GM19035 (cell line): ENCODE measurements at regions not wholly inside any gene's neighbourhood (a gene's known extent, or its start where the extent isn't known, plus 50 kb on each side); places are given as distances from the start of the nearest gene placed in this dataset.

Experiments
- ATAC-seq: cut with Tn5 transposase; IDR thresholded peaks from one replicate; pipeline ENCODE4 v1.9.1; 2021; ENCODE audit not compliant: unreplicated experiment

DNA sequence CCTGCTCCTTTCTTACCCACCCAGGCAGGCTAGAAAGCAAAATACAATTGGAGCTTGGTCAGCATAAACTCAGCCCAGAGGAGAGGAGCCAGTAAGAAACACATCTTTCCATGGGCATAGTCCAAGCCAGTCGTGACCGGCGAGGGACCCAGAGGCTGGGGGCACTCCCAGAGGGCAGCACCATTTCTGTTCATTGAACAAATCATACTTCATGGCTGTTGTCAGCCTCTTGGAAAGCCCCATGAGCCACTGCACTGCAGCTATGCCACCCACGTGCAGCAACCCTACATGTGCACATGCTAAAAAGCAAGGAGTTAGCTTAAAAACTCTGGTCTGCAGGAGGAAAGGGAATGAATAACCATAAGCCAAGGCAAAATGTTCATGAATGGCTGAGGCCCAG, 90.0 kb upstream of the CDKN3 start:
- ATAC-seq: no peak

DNA sequence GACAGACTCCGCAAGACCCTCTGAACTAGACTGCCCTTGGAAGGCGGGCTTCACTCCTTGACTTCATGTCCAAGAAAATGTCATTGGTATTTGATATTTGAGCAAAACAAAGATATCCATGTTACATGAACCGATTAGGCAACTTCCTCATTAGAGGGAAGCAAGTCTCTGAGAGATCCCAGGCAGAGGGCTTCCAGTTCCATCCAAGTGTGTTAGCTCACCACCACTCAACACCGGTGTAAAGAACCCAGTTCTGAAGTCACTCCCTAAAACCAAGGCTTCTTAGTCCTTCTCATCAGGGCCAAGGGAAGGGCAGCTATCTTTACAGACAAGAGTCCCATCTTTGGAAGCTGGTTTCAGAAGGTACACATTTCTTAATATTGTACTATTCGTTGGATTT, 87.2 kb upstream of the CDKN3 start:
- no peak for ATAC-seq

DNA sequence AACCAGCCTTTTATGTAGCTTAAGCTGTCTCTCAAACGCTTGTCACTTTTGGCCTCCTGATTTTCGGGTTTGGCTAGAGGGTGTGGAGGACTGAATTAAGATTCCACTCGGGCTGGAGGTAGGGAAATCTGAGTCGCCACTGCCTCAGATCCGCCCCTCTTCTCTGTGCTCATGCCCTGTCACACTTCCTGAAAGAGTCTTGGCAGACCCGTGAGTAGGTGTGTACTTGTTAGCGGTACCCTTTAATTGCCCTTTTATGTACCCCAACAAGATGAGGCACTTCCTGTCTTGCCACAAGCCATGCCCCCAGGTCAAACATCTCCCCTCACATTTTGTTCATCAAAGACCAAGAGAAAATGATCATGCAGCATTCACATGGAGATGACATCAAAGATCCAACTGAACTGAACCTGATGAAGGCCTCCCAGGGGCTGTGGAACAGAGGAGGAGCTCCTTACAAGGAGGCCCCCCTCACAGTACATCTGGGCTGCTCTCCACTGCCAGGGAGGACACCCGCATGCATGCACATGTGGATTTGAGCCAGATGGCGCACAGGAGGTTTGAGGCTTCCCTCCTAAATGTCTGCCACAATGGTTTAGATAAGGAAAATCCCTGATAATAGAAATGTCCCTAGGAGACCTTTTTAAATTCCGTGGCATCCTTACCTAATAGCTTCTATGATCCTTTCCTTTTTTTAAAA, 86.5 kb upstream of the CDKN3 start:
- ATAC-seq: no peak

DNA sequence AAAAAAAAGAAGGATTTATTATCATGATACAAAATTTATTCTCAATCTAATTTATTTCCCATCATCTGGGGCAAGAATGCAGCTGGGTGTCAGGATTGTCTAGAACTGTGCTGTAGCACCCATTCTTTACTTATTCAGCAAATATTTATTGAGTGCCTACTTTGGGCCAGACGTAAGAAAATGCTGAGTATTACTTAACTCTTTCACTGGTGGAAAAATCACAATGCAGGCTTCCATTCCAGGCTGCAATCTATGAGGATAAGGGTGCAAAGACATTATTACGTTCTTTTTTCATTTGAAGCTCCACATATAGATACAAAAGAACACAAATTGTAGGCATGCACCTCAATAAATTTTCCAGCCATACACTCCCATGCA, 86.0 kb upstream of the CDKN3 start:
- ATAC-seq: no peak

DNA sequence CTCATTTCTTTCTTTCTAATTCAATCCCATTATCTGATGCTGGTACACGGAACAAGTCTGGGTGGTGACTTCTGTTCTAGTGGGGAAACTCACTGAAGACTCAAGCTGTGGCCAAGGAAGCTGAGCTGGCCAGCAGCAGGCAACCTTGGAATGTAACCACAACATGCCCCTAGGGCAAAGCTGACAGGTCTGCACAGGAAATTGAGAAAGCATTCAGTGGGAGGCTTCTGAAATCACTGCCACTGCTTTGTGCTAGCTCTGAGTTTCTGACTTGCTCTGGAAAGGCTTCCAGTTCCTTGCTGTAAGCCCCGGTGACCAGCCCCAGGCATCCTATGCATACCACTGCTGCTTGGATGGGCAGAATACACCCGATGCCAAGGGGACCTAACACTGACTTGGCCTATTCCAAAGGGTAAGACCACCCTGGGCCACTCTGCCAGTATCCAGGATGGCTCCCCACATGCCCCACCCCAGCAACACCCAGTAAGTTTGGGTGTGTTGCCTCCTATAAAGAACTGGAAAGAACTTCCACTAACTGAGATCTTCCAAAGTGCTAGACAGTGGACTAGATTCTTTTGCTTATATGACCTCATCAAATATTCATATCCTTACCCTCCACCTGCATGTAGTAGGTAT, 84.5 kb upstream of the CDKN3 start:
- ATAC-seq: no peak

DNA sequence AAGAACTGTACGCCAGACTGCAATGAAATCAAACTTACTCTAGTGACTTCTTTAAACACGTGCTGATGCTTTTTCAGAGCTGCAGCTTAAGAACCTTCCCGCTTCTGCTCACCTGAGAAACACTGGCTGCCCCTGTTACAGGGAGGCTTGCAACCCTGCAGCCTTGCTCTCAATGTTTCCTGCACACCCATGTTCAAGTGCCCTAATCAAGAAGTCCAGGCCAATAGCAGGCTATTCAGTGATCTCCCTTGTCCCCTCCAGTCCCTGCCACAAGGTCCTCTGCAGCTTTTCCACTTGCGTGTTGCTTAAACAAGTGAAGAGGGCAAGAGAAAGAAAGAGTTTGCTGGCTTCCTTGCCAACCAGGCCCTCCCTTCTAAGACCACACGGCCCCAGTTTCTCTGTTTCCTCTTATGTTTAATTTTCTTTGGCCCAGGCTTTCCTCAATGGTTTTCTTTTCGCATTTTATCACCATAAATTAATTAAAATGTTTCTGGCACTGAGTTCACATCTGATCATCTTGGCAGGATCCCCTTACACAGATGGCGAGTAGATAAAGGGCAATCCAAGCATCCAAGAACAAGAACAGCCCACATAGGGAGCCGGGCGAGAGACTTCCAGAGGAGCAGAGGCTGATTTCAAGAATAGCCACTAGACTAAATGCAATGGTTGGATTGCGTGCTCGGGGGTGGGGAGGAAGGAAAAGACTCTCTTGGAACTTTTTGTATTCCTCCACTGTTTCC, 82.3 kb upstream of the CDKN3 start:
- ATAC-seq: no peak

DNA sequence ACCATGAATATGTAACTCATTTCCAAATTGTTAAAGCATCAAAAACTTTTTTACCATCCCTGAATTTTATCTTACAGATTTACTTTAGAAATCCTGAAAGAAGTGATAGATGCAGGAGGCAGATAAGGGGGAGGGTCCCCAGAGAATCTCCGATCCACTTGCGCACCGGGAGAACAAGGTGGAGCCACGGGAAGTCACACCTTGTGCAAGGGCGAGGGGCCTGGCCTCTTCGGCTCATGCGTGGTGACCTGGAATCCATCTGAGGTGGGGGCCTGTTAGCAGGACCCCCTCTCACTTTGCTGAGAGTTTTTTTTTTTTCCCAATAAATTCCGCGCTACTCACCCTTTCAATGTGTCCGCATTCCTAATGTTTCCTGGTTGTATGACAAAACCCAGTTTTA, 80.2 kb upstream of the CDKN3 start:
- no peak for ATAC-seq

DNA sequence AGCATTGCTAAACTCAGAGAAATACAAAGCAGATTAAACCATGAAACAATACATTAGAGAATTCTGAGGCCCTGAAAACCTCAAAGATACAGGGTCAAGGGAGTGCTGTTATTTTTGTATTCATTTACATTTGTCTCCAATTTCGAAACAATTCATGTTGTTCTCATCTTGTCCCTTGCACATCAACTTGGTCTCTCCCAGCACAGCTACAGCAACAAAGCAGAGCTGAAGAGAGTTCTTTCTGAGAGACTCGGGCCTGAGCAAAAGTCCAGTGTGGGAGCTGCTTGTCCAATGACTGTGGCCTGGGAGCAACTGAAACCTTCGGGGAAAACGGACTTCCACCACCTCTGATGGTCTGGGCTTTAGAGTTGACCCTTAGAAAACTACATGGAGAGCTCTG, 79.4 kb upstream of the CDKN3 start:
- no peak for ATAC-seq

DNA sequence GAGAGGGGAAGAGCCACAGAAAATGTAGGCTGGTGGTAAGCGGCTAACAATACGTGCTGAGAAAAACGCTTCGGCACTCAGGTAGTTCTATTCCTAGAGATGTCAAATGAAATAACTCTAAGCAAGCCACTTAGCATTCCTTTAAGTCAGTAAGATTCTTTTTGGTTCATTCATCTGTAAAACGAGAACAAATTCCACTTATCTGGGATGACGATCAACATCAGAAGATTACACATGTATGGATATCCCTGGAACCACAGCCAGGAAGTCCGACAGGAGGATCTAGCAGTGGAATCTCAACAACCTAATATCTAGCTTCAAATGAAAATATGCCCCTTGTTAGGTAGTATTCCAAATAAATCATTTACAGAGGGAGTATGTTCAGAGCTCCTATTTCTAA, 74.6 kb upstream of the CDKN3 start:
- no peak for ATAC-seq

DNA sequence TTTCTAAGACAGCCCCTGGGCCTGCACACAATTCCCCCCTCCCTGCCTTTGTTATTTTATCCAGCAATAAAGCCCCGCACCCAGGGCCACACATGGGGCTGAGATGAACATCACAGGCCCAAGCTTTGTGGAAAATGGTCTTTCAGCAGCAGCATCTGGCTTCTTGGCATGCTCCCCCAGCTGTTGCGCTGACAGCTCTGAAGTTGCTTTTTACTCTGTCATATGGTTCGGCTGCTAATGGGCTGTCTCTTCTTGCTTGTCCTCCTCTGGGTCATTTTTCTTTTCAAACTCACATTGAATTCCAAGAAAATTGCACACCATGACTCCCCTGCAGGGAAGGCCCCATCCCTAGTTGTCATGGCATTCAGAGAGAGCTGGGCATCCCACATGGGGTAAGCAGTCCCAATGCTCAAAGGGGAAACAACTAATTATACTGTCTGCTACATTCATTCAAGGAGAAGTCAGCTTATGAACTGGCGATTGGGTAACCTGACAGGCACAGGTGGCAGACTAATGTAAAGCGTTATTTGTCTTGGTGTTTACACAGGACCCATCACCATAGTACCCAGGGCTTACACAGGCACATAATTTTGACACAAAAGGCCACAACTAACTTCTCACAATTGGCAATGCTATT, 74.0 kb upstream of the CDKN3 start:
- no peak for ATAC-seq

DNA sequence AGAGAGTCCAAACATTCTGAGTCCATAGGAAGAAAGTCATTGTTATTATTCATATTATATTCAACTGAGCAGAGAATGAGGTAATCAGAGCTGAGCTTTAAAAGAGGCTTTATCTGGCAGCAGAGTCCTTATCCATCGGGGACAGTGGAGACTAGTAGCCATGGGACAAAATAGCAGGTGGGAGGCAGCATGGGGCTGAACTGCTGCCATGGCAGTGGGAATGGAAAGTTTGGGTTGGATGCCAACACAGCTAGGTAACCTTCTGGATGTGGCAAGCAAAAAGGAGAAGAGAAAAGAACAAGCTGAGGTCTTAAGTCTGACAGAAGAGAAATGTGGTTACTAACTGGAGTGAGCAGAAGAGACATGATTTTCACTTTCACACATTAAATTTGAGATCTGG, 71.0 kb upstream of the CDKN3 start:
- no peak for ATAC-seq

DNA sequence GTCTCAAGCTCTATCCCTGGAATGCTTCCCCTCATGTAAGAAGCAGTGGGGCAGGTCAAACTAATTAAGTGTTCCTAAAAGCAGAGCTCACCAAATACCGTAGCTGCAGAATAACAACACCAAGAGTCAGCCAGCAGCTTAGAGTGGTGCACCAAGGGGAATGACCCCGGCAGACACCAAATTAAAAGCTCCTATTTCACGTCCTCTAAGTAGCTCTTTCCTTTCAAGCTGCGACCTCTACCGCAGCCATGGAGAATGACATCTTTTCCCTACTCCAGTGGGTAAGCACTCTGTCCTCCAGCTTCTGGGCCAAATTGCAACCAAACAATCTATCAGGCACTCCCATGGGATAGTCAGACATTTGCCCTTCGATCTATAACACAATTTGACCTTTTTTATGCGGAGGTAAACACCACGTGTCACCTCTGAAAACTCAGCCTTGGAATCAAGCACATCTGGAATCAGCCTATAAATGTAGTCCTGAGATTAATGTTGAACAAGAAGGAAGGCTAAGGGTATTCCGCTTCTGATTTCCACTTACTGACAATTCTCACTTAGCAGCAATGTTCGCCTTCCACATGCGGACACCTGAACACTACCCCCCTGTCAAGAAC, 67.6 kb upstream of the CDKN3 start:
- no peak for ATAC-seq

DNA sequence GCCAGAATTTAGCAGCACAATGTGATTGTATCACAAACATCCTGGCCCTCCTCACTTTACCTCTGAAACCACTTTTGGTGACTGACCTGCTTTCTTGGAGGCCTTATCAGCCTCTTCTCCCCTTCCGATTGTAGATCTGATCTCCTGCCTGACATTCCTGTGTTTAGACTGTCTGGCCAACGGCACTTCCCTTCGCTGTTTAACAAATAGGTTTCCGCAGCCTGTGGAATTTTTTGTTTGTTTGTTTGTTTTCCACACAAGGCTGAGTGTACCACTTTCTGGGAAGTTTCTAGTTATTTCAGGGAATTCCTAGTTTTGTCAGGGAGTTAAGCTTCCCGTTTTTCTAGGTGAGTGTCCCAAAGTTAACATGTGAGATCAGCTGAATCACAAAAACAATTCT, 65.9 kb upstream of the CDKN3 start:
- no peak for ATAC-seq

DNA sequence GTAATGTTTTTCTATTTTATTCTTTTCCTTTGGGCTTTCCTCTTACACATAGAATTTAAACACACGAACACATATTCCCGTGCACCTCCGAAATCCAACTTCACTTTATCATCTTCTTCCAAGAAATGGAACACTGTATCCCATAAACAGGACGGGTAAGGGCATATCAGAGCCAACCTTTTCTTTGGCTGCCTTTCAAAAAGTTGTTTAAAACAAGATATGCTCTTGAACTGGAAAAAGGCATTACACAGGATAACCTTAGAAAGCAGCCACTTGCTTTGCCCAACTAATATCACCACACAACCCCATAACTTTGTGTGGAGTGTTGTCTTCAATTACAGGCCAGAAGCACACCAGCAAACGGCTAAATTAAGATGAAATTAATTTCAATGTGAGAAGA, 65.3 kb upstream of the CDKN3 start:
- no peak for ATAC-seq

DNA sequence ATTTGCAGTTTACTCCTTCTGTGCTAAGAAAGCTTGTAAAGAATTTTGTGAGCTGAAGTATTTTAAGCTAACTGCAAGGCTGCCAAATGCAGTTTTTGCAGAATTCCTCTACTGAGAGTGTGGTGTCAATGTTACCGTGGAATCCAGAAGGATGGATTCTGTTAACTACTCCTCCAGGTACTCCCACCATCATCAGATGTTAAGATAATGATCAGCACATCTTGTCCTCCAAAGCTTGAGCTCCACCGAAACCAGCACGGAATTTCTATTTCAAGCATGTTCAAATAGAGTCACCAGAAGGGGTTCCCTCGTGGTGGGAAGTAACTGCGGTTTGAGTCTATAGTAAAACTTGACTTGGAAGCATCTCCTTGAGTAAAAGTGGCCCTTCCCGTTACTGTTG, 64.3 kb upstream of the CDKN3 start:
- ATAC-seq: no peak

DNA sequence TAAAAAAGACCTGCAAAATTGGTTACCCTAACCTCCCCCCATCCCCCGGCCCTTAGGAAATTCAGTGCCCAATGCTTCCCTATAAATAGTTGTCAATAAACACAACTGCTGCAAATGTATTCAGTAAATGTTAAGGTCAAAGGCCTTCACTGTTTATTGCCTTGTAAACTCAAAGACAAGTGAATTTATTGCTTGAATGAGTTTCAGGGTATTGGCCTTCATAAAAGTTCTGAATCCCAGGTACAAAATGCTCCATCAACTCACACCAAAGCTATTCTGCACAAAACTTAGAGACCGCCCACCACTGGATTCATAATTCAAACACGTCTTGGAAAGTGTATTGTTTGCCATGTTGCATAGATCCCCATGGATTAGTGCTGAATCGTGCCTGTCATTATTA, 63.3 kb upstream of the CDKN3 start:
- ATAC-seq: no peak

DNA sequence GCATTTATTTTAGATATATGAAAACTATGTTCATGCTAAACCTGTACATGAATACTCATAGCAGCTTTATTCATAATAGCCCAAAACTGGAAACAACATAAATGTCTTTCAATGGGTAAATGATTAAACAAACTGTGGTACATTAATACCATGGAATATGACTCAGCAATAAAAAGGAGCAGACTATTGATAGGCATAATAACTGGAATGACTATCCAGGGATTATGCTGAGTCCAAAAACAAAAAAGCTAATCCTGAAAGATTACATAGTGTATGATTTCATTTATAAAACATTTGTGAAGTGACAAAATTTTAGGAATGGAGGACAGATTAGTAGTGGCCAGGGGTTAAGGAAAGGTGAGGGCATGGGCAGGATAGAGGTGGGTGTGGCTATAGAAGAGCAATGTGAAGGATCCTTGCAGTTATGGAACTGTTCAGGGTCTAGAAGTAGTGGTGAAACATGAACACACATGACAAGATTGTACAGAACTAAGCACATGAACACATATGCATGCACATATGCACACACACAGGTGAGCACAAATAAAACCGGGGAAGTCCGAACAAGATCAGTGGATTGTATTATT, 61.1 kb upstream of the CDKN3 start:
- no peak for ATAC-seq

DNA sequence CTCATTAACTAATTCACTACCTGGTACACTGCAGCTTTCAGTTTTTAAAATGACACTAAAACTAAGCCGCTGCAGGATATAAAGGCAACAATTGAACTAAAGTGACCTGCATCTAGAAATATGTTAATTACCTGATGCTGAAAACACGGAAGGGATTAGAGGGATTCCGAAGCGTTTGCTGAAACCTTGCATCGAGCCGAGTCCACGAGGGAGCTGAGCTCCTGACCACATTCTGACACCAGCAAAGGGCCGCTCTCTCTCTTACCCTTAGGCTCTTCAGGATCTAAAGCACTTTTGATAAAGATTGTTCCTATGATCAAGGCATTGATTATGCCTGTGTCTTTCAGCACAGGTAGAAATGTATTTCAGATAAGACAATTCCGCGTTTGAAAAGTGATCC, 59.5 kb upstream of the CDKN3 start:
- ATAC-seq: no peak

DNA sequence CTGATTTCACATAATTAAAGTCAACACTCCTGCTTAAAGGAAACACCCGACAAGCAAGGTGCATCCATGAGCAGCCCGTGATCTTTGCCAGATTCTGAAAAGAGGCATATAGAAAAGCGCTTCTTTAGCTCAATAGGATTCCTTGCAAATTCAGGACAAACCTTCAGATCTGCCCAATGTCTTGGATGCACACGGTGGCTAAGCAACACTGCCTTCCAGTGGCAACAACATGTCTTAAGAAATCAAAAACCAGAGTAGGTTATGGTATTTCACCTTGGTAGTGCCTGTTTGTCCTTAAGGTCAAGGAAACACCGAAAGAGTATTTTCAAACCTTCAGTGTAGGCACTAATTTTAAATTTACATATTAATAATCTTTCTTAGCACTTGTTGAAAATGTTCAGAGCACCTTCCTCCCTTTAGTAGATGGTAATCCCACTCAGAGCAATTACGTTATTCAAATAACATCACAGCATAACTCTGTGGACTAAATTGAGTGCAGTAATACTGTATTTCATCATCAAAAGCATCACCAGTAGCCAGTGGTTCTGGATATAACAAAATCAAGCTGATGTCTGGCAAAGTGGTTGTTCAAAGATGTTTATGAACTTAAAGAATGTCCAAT, 58.0 kb upstream of the CDKN3 start:
- ATAC-seq: no peak

DNA sequence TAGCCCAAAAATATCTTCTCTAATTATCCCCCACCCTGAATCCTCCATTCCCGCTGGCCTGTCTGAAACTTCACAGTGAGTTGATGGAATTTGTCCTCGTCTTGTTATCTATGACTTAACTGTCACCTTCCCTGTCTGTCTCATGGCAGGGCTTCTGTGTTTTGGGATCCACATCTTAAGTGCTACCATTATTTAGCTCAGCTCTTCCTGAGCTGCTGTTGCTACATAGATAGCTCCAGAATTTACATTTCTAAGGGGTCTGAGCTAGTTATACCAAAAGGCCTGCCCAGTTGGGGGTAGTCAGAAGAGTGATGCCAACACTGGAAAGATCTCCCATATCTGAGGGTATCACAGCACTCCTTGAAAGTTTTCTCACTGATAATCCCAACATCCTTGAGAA, 57.0 kb upstream of the CDKN3 start:
- no peak for ATAC-seq

DNA sequence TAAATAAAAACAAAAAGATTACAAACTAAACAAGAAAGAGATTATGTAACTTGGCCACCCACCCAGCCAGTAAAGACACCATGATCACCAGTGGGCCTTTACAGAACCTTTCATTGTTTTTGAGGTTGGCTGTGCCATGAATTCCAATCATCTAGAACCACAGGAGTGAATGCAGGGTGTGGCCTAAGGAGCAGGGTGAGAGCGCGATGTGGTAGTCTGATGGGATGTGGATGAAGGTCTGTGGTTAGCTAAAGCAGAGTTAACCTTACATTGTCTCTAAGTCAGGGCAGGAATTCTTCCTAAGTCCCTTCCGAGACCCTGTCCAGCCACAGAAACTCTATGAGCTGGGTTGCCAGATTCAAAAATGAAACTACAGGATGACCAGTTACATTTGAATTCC, 54.0 kb upstream of the CDKN3 start:
- ATAC-seq: no peak
